BJ (cell line): ENCODE measurements at regions not wholly inside any gene's neighbourhood (a gene's known extent, or its start where the extent isn't known, plus 50 kb on each side); places are given as distances from the start of the nearest gene placed in this dataset.

Source experiments
- CTCF ChIA-PET: fragments of 350-600 bp; formaldehyde crosslinking; extraction: SDS; loops from one replicate; lab custom pipeline; 2021; ENCODE audit warnings: antibody characterized with exemption, inconsistent platforms; lab: Yijun Ruan, JAX
- POLR2A ChIA-PET: fragments of 300-600 bp; sonication (Branson Sonifier 250); formaldehyde crosslinking; extraction: SDS; loops from one replicate; lab custom pipeline; 2021; ENCODE audit warnings: antibody characterized with exemption; lab: Charles Lee
- DNase-seq: peaks from one replicate; pipeline ENCODE4 v3.0.0-alpha.2; 2011; ENCODE audit warnings: low read depth
- H3K27me3 ChIP-seq: 2 replicates; pipeline ENCODE4 v1.6.0; 2011; ENCODE audit warnings: low read length; ENCODE audit not compliant: control insufficient read depth, insufficient read depth
- H3K36me3 ChIP-seq: 2 replicates; pipeline ENCODE4 v1.5.1; 2011; ENCODE audit warnings: low read length; ENCODE audit not compliant: control insufficient read depth, insufficient read depth
- H3K4me3 ChIP-seq: 2 replicates; pipeline ENCODE4 v1.5.1; 2011; ENCODE audit warnings: low read depth, mild to moderate bottlenecking, control low read depth, low read length
- CTCF ChIP-seq: IDR thresholded peaks from 2 replicates; pipeline ENCODE4 v1.5.1; 2011; ENCODE audit warnings: low read depth, mild to moderate bottlenecking, control low read depth, inconsistent platforms, low read length, moderate library complexity; ENCODE audit not compliant: insufficient read depth

- ChIA-PET POLR2A (no interaction called here), CTCF (no interaction called here)
- no peak overlapping the region for H3K4me3 ChIP-seq
- no peak for TF ChIP-seq CTCF
- no peak for DNase-seq
- no peaks in the 10 kb centered on the region for H3K36me3 ChIP-seq
- no peaks in the 10 kb centered on the region for H3K27me3 ChIP-seq
Measured at GRCh38 chrX:15098505-15098904, 171.4 kb downstream of the ASB9 start.

GRCh38 chrX:15087747-15088146 is 182.1 kb downstream of the ASB9 start:
- Histone ChIP-seq H3K36me3 (no peaks in the 10 kb centered on the region), H3K4me3 (no peak overlapping the region), H3K27me3 (no peaks in the 10 kb centered on the region)
- ChIA-PET POLR2A (no interaction called here), CTCF (no interaction called here)
- DNase-seq, result no peak
- TF ChIP-seq CTCF, result no peak

- Histone ChIP-seq H3K27me3 (no peaks in the 10 kb centered on the region), H3K36me3 (no peaks in the 10 kb centered on the region), H3K4me3 (no peak overlapping the region)
- ChIA-PET CTCF (no interaction called here), POLR2A (no interaction called here)
- no peak for DNase-seq
- TF ChIP-seq CTCF, result no peak
Measured at GRCh38 chrX:15073313-15073712, 196.6 kb downstream of the ASB9 start.

- H3K4me3 ChIP-seq, result no peak overlapping the region
- POLR2A ChIA-PET, result no interaction called here
- no peaks in the 10 kb centered on the region for H3K36me3 ChIP-seq
- DNase-seq, result no peak
- CTCF ChIA-PET, result no interaction called here
- TF ChIP-seq CTCF, result no peak
- no peaks in the 10 kb centered on the region for H3K27me3 ChIP-seq
Measured at GRCh38 chrX:15072880-15073279, 197.0 kb downstream of the ASB9 start.

- Histone ChIP-seq H3K27me3 (no peaks in the 10 kb centered on the region), H3K4me3 (no peak overlapping the region), H3K36me3 (no peaks in the 10 kb centered on the region)
- ChIA-PET CTCF (no interaction called here), POLR2A (no interaction called here)
- TF ChIP-seq CTCF, result no peak
- DNase-seq, result no peak
Measured at GRCh38 chrX:15072259-15072658, 197.6 kb downstream of the ASB9 start.

- DNase-seq, result no peak
- Histone ChIP-seq H3K4me3 (no peak overlapping the region), H3K36me3 (no peaks in the 10 kb centered on the region), H3K27me3 (no peaks in the 10 kb centered on the region)
- ChIA-PET CTCF (no interaction called here), POLR2A (no interaction called here)
- peak; percentile 33; the same call in 1 of the 2 replicates for TF ChIP-seq CTCF
Measured at GRCh38 chrX:15059474-15059873, 186.3 kb downstream of the MOSPD2 start.
